HG03469 (cell line): ENCODE measurements at regions not wholly inside any gene's neighbourhood (a gene's known extent, or its start where the extent isn't known, plus 50 kb on each side); places are given as distances from the start of the nearest gene placed in this dataset.

ENCODE experiments used
- ATAC-seq: cut with Tn5 transposase; IDR thresholded peaks from one replicate; pipeline ENCODE4 v1.9.1; 2021; ENCODE audit warnings: mild to moderate bottlenecking, moderate library complexity, moderate number of reproducible peaks; ENCODE audit not compliant: unreplicated experiment

DNA sequence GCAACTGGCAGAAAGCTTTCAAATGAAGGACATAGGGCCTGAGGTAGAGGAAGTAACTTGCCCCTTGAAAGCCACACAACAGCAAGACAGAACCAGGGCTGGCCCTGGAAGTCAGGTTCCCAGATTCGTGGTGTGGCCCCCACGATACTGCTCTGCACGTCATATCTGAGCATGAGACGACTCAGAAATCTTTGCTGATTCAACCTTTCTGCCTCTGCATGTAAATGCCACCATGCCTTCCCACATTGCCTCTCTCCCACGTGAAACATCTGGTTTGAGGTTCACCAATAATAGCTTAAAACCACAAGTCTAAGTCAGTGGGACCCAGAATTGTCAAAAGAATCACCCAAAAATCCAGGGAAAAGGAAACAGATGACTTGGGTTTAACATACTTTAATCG, 214.0 kb upstream of the TRIB2 start:
- ATAC-seq: no peak

DNA sequence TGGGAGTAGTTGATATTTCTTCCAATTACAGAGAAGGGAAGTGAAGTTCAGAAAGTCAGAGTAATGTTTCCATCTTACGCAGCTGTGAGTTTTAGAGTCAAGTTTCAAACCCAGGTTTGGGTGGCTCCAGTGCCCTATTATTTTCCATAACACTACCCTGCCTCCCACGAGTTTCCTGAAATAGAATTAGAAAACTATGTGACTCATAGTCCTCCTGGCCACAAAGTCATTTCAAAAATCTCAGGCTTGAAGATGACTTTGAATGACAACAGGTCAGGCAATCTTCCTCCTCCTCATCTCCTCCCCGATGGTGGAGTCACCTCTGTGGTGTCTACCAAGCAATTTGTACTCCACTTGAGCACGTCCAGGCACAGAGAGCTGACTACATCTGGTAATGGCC, 212.3 kb upstream of the TRIB2 start:
- peak; percentile 33 for ATAC-seq

DNA sequence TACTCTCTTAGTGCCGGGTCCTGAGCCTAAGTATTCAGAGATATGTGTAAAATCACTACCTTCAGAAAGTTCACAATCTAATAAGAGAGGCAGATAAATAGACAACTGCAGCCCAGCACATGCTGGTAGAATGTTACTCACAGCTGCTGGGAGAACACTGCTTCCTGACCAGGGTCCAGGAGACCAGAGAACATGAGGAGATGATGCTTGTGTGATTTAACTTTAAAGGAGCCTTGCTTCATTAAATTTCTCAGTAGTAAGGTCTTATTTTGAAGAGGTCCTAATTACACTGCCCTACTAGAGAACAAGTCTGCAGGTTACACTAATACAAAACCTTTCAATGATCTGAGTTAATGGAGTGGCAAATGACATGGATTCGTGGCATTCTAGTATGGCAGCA, 209.9 kb upstream of the TRIB2 start:
- ATAC-seq: no peak

DNA sequence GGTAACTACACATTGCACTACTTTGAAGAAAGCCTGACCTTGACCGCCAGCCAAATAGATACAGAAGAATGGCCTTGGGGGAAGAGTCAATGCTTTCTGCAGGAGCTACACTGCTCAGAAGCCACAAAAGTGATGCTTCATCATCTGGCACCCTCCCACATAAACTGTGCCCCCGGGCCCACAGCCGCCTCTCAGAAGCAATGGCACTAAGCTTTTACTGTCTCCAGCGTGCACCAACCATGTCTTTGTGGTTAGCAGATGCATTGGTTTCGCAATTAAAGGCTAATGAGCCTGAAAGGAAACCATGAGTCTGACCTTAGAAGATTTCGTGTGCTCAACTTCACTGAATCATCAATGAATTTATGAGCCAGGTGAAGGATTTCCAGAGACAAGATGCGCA, 209.4 kb upstream of the TRIB2 start:
- ATAC-seq: peak; percentile 73

DNA sequence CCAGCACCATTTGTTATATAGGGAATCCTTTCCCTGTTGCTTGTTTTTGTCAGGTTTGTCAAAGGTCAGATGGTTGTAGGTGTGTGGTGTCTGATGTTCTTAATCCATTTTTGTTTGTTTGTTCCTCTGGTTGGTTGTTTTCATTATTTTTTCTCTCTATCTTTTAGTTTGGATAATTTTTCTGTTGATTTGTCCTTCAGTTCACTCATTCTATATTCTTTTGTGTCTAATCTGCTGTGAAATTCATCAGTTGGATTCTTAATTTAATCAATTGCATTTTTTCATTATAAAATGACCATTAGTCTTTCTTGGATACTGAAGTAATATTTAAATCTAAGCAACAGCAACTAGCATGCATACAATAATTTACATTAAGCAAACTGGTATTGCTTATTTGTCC, 206.7 kb upstream of the TRIB2 start:
- ATAC-seq: no peak

DNA sequence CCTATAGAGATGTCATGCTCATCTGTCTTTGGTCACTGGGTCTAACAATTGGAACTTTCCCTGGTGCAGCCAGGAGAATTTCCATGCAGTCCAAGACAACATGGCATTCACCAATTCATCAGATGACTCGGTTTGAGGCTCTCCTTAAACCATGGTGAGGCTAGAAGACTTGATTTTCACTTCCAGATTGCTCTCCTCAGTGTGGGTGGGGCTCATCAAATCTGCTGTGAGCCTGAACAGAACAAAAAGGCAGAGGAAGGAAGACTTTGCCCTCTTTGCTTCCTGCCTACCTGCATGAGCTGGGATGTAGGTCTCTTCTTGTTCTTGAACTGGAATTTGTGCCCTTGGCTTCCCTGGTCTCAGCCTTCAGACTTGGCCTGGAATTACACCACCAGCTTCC, 203.4 kb upstream of the TRIB2 start:
- no peak for ATAC-seq

DNA sequence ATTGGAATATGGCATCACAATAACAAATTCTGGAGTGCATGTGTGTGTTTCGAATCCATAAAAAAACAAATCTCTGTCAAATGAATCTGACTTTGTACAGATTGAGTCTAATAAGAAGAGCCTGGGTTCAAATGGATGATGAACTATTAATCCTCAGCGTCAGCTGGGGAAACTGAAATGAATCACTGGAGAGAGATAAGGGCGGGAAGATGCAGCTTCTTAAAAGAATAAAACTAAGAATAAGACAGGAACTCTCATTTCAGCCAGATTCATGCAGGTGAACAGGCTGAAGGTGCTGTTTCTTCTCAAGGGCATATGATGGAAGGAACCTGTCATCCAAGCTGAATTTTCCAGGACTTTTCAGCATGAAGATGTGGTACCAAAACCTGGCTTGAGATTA, 202.6 kb upstream of the TRIB2 start:
- no peak for ATAC-seq

DNA sequence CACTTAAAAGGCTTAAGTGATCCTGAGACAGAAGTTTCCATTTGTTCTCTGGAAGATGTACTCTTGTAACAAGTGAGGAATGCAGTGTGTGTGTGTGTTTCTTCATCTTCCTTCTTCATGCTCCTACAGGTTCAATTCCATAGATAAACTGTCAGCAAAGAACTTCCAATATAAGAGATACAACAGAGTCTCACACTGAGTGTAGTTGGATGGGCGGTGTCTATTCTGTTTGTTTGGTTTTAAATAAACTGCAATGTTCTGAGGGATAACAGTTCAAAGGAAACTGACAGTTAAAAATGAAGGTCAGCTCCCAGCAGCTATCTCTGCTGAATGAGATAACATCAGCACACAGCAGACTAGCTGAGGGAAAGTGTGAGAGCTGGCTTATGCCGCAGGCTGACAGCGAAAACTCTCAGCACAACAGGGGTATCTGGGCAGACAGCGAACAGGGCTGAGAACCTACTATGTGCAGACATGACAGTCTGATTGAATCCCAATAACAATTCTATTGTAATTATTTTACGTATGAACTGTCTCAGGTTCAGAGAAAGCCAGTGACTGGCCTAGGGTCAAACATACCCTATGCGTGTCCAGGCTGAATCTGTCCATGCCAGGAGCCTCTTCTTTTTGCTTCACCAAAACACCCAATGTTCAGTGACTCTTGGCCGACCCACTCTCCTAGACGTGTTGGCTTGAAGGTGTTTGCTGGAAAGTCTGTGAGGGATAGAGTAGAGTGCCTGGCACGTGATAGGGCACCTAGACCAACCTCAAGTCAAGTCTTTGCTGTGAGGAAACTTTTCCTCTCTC, 201.9 kb upstream of the TRIB2 start:
- ATAC-seq: no peak

DNA sequence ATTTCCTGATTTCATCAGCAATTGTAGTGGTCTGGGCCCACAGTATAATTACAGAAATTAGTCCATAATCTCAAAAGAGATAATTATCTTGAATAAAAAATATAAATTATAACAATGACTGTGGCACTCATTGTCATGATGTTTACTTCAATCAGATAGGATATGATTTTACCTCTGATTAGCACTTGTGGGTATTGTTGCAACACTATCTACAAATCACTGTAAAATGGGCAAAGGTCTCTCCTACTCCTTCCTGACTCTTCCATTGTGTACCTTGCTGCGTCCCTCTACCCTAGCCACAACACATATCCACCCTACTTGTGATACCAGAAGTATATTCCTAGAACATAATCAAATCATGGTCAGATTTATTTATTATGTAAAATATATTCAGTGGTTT, 200.9 kb upstream of the TRIB2 start:
- no peak for ATAC-seq

DNA sequence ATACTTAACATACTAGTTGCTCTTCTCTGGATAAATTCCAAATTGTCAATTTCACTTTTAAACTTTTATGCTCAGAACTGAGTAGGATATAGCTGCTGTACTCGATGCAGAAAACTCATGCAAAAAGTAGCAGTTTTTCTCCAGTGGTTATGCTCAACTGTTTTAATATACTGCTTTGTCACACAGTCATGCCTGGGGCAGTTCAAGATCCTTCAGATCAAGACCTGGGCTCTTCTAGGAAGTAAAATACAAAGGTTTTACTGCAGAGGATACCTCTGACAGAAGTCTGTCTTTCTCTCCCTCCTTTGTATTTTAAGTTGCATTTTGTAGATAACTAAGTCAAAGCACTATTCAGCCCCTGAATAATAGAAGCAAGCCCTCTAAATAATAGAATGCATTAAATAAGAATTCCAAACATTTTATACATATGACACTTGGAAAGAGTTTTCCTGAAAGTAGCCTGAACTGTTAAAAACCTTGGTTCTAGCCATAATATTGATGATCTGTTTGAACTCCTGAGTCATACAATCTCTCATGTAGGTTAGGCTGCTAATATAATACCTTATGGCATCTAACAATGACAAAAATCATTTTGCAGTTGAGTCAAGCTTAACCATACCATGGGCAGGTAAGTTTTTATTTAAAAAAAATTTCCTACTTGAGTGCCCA, 183.3 kb upstream of the TRIB2 start:
- ATAC-seq: no peak

DNA sequence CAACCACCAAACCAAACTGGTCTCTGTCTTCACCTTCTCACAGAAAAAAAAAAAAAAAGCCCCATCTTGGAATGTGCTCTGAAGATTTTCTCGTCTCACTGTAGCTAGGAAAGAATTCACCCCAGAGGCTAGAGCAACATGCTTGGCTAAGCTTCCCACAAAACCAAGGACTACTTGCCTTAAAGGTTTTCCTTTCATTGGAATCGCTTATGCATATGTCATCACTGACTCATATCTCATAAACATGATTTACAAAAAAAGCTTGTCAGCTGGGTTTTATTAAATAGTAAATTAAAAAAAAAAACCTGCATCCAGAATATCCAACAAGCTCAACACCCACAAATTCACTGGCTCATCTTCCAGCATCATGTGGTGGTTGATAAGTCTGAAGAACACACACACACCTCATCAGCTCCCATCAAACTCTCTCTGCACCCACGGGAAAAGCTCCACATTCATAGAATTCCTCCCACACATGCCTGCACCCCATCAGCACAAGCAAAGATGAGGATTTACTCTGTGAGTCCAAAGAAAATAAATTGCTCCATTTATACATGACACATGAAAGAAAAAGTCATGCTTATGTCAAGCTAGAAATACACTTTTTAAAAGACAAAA, 182.0 kb upstream of the TRIB2 start:
- no peak for ATAC-seq

DNA sequence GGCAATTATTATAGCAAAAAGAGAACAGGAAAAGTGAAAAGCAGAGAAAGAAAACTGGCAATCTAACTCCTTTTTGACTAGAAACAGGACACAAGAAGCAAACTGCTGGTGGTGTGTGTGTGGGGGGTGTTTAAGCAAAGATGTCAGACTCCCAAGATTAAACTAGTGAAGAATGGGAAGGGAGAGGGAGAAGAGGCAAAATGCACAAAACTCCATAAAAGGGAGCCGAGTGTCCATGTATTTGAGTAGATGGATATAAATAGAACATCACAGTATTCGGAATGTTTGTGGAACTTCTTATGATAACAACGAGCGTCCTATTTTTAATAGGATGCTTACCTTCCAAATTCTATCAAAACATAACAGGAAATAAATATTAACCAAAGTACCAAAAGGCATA, 179.8 kb upstream of the TRIB2 start:
- no peak for ATAC-seq

DNA sequence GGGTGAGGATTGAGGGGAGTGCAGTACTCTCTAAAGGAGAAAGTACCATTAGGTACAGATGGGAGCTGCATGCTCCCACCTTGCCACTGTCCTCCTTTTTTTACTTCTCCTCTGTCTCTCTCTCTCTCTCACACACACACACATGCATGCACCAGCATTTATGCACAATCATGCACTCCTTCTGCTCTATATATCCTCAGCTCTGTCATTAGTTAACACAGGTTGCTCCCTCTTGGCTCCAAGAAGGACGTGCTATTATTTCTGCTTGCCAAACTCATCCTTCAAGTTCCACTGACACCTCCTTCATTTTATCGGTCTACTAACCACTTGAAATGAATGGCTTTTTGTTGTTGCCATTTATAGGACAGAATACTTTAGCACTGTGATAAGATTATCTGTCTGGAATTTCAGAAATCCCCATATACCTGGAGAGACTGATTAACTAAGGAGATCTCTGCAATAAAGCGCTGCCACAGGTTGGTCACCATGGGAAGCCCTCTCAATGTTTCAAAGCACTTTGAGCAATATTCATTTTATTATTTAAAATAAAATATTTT, 178.5 kb upstream of the TRIB2 start:
- no peak for ATAC-seq

DNA sequence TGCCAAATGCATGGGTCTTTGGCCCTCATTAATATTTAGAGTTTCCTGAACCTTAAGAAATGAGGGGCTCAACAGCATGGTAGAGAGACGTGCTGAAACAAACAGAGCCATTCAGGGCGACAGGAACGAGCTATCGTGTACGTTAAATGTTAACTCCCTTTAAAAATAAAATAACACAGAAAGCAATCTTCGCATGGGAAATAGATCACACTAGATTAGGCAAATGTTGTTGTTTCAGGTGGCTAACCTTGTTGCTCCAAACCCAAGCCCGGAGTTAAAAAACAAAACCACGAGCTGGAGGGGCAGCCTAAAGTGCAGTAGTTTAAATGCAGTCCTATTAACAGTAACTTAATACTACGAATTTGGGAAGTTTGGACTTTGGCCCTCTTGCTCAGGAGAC, 177.4 kb upstream of the TRIB2 start:
- ATAC-seq: no peak

DNA sequence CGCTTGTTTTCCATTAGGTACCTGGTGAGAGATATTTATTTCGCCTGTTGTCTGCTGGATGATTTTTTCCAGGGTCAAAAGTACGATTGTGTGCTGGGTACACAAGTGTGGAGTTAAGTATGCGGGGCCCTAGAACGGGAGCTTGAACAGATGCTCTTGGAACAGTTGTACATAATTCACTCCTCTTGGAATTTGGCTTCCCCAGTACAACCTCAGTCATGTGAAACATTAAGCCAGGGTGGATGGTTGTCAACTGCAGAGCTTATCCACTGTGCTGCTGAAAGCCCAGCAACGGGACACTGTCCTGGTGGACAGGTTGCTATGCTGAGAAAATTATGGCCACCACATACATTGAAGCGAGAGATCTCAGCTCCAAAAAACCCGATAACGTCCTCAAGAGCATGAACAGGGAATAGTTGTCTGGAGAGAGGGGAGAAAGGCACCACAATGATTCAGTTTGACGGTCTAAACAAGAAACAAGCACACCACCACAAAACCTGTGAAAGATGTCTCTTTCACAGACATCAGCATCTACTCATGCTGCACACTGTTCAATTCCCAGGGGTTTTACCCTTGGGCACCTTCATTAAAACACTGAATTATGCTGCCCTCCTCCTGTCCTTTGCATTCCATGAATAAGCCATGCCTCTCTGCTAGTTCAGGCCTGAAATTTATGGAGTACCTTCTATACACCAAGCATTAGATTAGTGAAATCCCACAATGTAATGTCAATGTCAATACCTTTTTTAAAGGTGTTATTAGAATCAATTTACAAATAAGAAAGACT, 176.8 kb upstream of the TRIB2 start:
- ATAC-seq: no peak

DNA sequence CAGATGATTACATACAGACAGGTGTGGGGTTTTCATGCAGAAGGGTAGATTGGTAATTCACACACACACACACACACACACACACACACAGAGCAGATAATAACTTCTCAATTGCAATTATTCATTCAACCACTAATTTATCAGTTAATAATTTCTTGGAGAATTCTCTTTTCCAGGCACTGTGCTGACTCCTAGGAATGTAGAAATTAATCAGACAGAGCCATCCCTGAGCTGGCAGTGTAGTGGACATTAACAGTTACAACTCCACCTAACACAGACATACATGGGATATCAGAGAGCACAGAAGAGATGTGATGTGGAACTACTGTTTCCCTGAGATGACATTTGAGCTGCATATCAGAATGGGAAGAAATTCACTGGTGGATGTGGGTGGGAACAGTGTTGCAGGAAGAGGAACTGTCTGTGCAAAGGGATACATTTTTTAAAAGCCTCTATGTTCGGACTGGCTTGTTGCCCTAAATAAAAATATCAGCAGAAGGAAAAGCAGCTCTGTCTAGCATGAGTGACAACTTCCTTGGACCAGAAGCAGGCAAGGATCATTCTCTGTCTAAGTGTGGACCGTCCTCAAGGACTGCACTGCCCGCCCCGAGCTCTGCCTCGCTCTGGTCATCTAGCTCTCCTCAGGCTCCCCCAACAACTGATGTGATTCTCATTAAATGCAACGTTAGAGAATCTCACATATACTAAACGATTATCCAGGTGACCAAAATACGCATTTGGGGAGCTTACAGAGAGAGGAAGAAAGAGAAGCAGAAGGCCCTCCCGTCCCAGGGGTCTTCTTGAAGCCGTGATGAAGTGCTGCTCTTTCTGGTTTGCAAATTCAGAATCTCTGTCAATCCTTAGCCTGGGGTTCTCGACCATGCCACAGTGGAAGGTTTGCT, 173.4 kb upstream of the TRIB2 start:
- ATAC-seq: no peak

DNA sequence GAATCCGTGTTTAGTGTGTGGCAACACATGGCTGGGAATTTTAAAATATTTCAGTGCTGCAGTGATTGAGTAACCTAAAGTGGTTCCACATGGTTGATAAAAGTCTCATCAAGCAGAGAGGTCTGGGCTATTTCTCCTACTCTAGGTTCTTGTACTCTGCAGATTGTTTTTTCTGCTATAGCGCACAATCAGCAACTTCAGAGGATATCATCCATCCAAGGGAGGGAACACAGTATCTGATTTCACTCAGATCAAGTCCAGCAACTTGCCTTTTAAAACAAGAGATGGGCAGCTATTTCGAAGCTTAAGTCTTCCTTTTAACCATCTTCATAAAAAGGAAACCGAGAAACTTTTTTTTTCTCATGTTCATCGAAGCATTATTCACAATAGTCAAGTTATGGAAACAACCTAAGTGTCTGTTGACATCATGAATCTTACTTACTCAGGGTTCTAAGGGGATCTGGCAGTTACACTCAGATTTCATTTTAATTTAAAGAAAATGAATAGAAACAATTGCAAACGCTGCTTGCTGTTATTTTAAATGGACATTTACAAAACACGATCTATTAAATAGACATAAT, 172.7 kb upstream of the TRIB2 start:
- ATAC-seq: peak; percentile 57

DNA sequence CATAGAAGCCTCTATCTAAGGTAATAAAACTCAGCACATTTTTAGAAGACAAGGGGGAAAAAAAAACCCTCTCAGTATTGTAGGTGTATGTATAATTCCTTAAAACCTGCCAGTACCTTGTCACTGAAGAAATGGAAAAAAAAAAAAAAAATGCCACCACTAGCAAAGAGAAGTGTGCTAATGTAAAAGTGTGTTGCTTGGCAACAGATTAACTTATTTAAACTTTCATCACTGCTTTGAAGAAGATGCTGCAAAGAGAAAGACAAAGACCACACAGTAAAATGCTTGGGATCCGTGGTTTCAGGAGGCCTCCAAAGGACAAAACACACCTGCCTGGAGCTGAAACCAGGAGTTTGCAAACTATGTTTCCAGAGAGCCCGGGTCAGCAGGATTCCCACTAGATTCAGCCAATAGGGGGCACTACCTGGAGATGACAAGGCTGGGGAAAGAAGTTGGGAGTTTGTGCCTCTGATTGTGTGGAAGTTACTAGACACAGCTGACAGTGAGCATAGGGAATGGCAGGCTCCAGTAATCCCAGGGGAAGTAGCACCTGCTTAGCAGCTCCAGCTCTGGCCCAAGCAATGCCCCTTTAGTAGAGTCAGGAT, 169.1 kb upstream of the TRIB2 start:
- ATAC-seq: no peak

DNA sequence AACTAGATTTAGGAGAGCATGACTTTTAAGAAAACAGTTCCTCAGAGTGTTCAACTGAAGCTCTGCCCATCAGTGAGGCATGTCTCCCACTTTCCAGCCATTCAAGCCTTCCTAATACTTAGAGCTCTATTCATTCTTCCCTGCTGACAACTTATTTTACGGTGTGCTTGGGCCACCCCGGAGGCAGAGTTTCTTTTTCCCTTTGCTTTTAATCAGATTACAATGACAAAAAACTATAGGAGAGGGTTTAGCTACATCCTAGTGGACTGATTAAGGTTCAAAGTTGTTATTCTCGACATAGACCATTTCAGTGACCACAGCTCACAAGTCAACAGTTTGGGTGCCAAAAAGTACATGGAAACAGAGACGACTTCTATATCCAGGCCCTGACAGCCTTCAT, 167.8 kb upstream of the TRIB2 start:
- no peak for ATAC-seq
